ENCODE measurements at regions not wholly inside any gene's neighbourhood (a gene's known extent, or its start where the extent isn't known, plus 50 kb on each side); places are given as distances from the start of the nearest gene placed in this dataset.

GRCh38 chr1:58227604-58228003 lies 318.9 kb downstream of the OMA1 start:
- TF ChIP-seq CTCF (conservative IDR thresholded peaks at IDR 0.05 in 1 of 2, IDR thresholded peaks at IDR 0.05 in 1 of 2; ENCODE audit: extremely low read depth in 1 of 2, insufficient read depth in 1 of 2, low read depth in 1 of 2, low read length in 2 of 2) (no peak), EZH2 (IDR thresholded peaks at IDR 0.05; ENCODE audit: borderline replicate concordance, low read length) (no peak)

Data from mammary epithelial cell (primary cell).